Kidney epithelial cell (primary cell): ENCODE measurements at regions not wholly inside any gene's neighbourhood (a gene's known extent, or its start where the extent isn't known, plus 50 kb on each side); places are given as distances from the start of the nearest gene placed in this dataset.

ENCODE experiments used
- DNase-seq: peaks from one replicate; pipeline ENCODE4 v3.0.0-alpha.2; 2010; ENCODE audit warnings: low read depth
- H3K27me3 ChIP-seq: 2 replicates; pipeline ENCODE4 v1.6.0; 2011; ENCODE audit warnings: low read length; ENCODE audit not compliant: control insufficient read depth, insufficient read depth
- H3K36me3 ChIP-seq: 2 replicates; pipeline ENCODE4 v1.5.1; 2011; ENCODE audit warnings: low read length; ENCODE audit not compliant: control insufficient read depth, insufficient read depth
- H3K4me3 ChIP-seq: 2 replicates; pipeline ENCODE4 v1.5.1; 2011; ENCODE audit warnings: low read depth, mild to moderate bottlenecking, control low read depth, low read length
- TF ChIP-seq, protein P1 (sequence below): IDR thresholded peaks from 2 replicates; pipeline ENCODE4 v1.5.1; 2011; ENCODE audit warnings: mild to moderate bottlenecking, moderate library complexity, low read length, control low read depth, inconsistent platforms; ENCODE audit not compliant: insufficient read depth, poor library complexity, severe bottlenecking

- Histone ChIP-seq H3K36me3 (no peaks in the 10 kb centered on the region), H3K27me3 (no peaks in the 10 kb centered on the region), H3K4me3 (no peak overlapping the region)
- TF ChIP-seq, protein P1, sequence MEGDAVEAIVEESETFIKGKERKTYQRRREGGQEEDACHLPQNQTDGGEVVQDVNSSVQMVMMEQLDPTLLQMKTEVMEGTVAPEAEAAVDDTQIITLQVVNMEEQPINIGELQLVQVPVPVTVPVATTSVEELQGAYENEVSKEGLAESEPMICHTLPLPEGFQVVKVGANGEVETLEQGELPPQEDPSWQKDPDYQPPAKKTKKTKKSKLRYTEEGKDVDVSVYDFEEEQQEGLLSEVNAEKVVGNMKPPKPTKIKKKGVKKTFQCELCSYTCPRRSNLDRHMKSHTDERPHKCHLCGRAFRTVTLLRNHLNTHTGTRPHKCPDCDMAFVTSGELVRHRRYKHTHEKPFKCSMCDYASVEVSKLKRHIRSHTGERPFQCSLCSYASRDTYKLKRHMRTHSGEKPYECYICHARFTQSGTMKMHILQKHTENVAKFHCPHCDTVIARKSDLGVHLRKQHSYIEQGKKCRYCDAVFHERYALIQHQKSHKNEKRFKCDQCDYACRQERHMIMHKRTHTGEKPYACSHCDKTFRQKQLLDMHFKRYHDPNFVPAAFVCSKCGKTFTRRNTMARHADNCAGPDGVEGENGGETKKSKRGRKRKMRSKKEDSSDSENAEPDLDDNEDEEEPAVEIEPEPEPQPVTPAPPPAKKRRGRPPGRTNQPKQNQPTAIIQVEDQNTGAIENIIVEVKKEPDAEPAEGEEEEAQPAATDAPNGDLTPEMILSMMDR = no peak
- no peak for DNase-seq
These were observed 89.3 kb downstream of the SPTSSA start for GRCh38 chr14:34372786-34373185.

- Histone ChIP-seq H3K4me3 (no peak overlapping the region), H3K36me3 (no peaks in the 10 kb centered on the region), H3K27me3 (no peaks in the 10 kb centered on the region)
- TF ChIP-seq, protein P1 = no peak
- no peak for DNase-seq
These were observed 92.4 kb downstream of the SPTSSA start for GRCh38 chr14:34369648-34370030.

DNA sequence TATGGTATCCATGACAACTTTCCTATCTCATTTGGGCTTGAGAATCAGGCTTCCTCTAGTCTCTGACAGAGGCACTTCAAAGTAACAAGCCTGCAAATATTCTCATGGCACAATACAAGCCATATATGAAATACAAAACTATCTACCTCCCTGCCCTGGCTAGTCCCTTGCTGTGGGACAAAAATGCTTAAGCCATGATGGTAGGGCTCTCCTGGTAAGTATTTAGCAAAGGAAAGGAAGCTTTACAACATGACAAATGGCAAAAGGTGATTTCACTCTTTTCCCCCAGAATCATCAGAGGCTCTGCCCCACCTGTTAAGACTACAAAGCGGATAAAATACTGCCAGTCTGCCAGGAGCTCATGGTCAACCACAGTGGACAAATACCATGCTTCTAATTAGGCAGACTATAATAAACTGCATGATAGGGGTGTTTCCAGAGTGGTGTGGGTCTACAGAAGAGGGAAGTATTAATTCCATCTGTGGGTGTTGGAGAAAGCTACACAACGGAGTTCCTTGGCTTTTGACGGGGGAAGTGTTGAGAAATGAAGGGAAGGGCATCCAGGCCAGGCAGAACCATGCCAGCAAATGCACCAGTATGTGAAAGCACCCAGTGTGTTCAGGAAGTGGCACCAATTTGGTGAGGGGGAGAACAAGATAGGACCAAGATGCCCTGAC is 92.9 kb downstream of the SPTSSA start:
- Histone ChIP-seq H3K27me3 (no peaks in the 10 kb centered on the region), H3K4me3 (no peak overlapping the region), H3K36me3 (no peaks in the 10 kb centered on the region)
- TF ChIP-seq, protein P1 = no peak
- no peak for DNase-seq

DNA sequence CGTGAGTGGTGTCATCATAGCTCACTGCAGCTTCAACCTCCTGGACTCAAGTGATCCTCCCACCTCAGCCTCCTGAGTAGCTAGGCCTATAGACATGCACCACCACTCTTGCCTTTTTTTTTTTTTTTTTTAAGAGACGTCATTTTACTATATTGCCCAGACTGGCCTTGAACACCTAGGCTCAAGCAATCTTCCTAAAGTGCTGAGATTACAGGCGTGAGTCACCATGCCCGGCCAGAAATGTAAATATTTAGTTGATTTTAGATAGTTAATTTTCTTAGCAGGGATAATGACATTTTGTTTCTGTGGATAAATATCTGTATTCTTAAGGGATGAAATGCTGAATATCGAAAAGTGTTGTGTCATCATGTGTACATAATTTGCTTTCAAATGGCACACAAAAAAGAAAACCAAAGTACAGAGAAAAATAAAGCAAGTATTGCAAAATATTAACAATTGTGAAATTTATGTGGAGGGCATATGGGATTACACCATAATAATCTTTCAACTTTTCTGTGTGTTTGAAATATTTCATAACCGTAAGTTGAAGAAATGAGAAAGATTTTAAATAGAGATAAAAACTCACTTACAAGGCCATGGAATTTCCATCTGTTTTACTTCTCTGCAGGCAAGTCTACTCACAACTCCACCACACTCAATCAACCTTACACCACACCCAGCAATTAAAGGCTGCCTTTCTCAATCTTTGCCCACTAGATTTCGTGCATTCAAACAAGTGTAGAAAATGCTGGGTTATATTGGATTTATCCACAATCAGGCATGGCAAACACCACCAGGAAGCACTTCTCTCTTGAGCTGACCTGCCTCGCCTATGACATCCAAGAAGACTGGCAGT is 93.7 kb downstream of the SPTSSA start:
- TF ChIP-seq, protein P1 = no peak
- H3K27me3 ChIP-seq = no peaks in the 10 kb centered on the region
- no peak overlapping the region for H3K4me3 ChIP-seq
- no peaks in the 10 kb centered on the region for H3K36me3 ChIP-seq
- no peak for DNase-seq

DNA sequence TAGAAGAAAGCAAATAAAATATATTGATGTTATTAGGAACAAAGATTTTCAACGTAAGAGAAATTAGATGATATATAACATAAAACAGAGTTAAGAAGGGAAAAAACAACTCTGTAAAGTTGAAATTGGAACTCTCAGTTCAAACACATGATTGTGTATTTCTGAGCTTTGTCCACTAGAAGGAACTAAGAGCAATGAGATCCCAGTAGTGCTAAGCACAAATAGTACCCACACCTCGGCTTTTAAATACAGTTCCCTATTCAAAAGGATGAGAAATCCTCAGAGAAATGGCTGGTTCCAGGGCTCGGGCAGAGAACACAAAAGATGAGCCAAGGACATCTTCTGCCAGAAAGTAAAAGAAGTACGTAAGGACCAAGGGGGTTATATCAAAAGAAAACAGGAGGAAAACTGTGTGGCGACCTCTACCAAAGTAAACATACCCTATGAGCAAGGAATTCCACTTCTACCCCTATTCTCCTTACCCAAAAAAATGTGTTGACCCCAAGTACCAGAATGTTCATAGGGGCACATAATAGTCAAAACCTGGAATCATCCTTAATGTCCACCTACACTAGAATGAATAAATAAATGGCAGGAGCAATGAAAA is 96.6 kb downstream of the SPTSSA start:
- no peaks in the 10 kb centered on the region for H3K27me3 ChIP-seq
- TF ChIP-seq, protein P1 = no peak
- no peak for DNase-seq
- H3K36me3 ChIP-seq = no peaks in the 10 kb centered on the region
- H3K4me3 ChIP-seq = no peak overlapping the region
